Mesenchymal stem cell (in vitro differentiated cells and primary cell): ENCODE measurements at regions not wholly inside any gene's neighbourhood (a gene's known extent, or its start where the extent isn't known, plus 50 kb on each side); places are given as distances from the start of the nearest gene placed in this dataset.

Experiments
- DNase-seq: peaks from one replicate; pipeline ENCODE4 v3.0.0-alpha.2; 2013
- H2AFZ ChIP-seq: one replicate; pipeline ENCODE4 v1.6.1; 2013; ENCODE audit warnings: low read depth, mild to moderate bottlenecking, control low read depth, inconsistent platforms, low read length, moderate library complexity
- H2AK5ac ChIP-seq: 2 replicates; pipeline ENCODE4 v1.6.1; 2013; ENCODE audit warnings: low read length, moderate library complexity, mild to moderate bottlenecking, inconsistent platforms; ENCODE audit not compliant: severe bottlenecking
- H2BK120ac ChIP-seq: one replicate; pipeline ENCODE4 v1.6.1; 2013; ENCODE audit warnings: low read depth, mild to moderate bottlenecking, inconsistent platforms, low read length, moderate library complexity
- H2BK12ac ChIP-seq, 2 experiments: one replicate each; pipeline ENCODE4 v1.6.1; 2013; ENCODE audit warnings: inconsistent platforms in 2 of 2, low read length in 2 of 2, mild to moderate bottlenecking in 2 of 2, moderate library complexity in 2 of 2, control low read depth in 1 of 2
- H2BK15ac ChIP-seq: one replicate; pipeline ENCODE4 v1.6.1; 2013; ENCODE audit warnings: mild to moderate bottlenecking, low read depth, inconsistent platforms; ENCODE audit not compliant: poor library complexity, severe bottlenecking
- H2BK5ac ChIP-seq: 2 replicates; pipeline ENCODE4 v1.6.1; 2013; ENCODE audit warnings: low read depth, mild to moderate bottlenecking, low read length, control low read depth, inconsistent platforms; ENCODE audit not compliant: poor library complexity, severe bottlenecking
- H3K14ac ChIP-seq, 2 experiments: one replicate each; pipeline ENCODE4 v1.6.1; 2013; ENCODE audit warnings: inconsistent platforms in 2 of 2, low read length in 2 of 2, control low read depth in 1 of 2, mild to moderate bottlenecking in 1 of 2, moderate library complexity in 1 of 2
- H3K18ac ChIP-seq, 2 experiments: one replicate each; pipeline ENCODE4 v1.6.1; 2013; ENCODE audit warnings: inconsistent platforms in 2 of 2, low read length in 2 of 2, control low read depth in 1 of 2, low read depth in 1 of 2, mild to moderate bottlenecking in 1 of 2
- H3K23ac ChIP-seq, 2 experiments: one replicate each; pipeline ENCODE4 v1.6.1; 2013; ENCODE audit warnings: inconsistent platforms in 2 of 2, low read length in 2 of 2, mild to moderate bottlenecking in 2 of 2, moderate library complexity in 2 of 2, control low read depth in 1 of 2
- H3K27ac ChIP-seq: 2 replicates; pipeline ENCODE4 v1.5.1; 2013; ENCODE audit warnings: mild to moderate bottlenecking, moderate library complexity, low read length, control low read depth, inconsistent platforms; ENCODE audit not compliant: poor library complexity, severe bottlenecking
- H3K27me3 ChIP-seq, 2 experiments: 2 replicates each; pipeline versions ENCODE4 v1.6.1 to v1.7.0; 2013; ENCODE audit warnings: low read length in 2 of 2, mild to moderate bottlenecking in 2 of 2, moderate library complexity in 2 of 2, control low read depth in 1 of 2, inconsistent platforms in 1 of 2; ENCODE audit not compliant: control insufficient read depth in 1 of 2, insufficient read depth in 1 of 2
- H3K36me3 ChIP-seq, 2 experiments: 2 replicates each; pipeline versions ENCODE4 v1.6.1 to v1.7.0; 2013; ENCODE audit warnings: low read length in 2 of 2, control low read depth in 1 of 2, inconsistent platforms in 1 of 2, low read depth in 1 of 2, mild to moderate bottlenecking in 1 of 2; ENCODE audit not compliant: insufficient read depth in 2 of 2, control insufficient read depth in 1 of 2
- H3K4ac ChIP-seq, 2 experiments: one replicate each; pipeline ENCODE4 v1.6.1; 2013; ENCODE audit warnings: inconsistent platforms in 2 of 2, low read length in 2 of 2, mild to moderate bottlenecking in 2 of 2, moderate library complexity in 2 of 2, control low read depth in 1 of 2, low read depth in 1 of 2
- H3K4me1 ChIP-seq: 2 replicates; pipeline ENCODE4 v1.6.1; 2013; ENCODE audit warnings: low read depth, low read length, control low read depth; ENCODE audit not compliant: control insufficient read depth, insufficient read depth
- H3K4me2 ChIP-seq: 2 replicates; pipeline ENCODE4 v1.6.1; 2013; ENCODE audit warnings: low read length, mild to moderate bottlenecking, inconsistent platforms; ENCODE audit not compliant: poor library complexity, severe bottlenecking
- H3K4me3 ChIP-seq, 2 experiments: 2 replicates each; pipeline versions ENCODE4 v1.5.1 to v1.7.0; 2013; ENCODE audit warnings: low read length in 2 of 2, mild to moderate bottlenecking in 2 of 2, control low read depth in 1 of 2, low read depth in 1 of 2; ENCODE audit not compliant: insufficient read depth in 1 of 2
- H3K79me1 ChIP-seq: replicated peaks from 2 replicates; pipeline ENCODE4 v1.6.1; 2013; ENCODE audit warnings: mild to moderate bottlenecking, control low read depth, low read length, inconsistent platforms; ENCODE audit not compliant: poor library complexity, severe bottlenecking
- H3K9ac ChIP-seq: 2 replicates; pipeline ENCODE4 v1.7.0; 2013; ENCODE audit warnings: mild to moderate bottlenecking, low read length, moderate library complexity
- H3K9me3 ChIP-seq: 2 replicates; pipeline ENCODE4 v1.7.0; 2013; ENCODE audit warnings: mild to moderate bottlenecking, low read length; ENCODE audit not compliant: control insufficient read depth
- H4K8ac ChIP-seq: one replicate; pipeline ENCODE4 v1.6.1; 2013; ENCODE audit warnings: inconsistent platforms, mild to moderate bottlenecking, low read length, moderate library complexity
- H4K91ac ChIP-seq: one replicate; pipeline ENCODE4 v1.6.1; 2013; ENCODE audit warnings: mild to moderate bottlenecking, low read length, inconsistent platforms
- WGBS: methylation state at CpG from one replicate; pipeline ENCODE4 v1.1.7; 2013; ENCODE audit warnings: mixed read lengths; 5-methylcytosine and 5-hydroxymethylcytosine counted together

- H2BK5ac ChIP-seq: no peak overlapping the region
- H3K4me2 ChIP-seq: no peak overlapping the region
- no peak overlapping the region for H2AK5ac ChIP-seq
- H2BK12ac ChIP-seq: no peak overlapping the region
- WGBS: 75% methylated on average over 6 of the region's 7 CpGs
- no peak overlapping the region for H3K18ac ChIP-seq
- no peak overlapping the region for H3K27ac ChIP-seq
- no peak overlapping the region for H3K9ac ChIP-seq
- no peak overlapping the region for H4K8ac ChIP-seq
- H3K79me1 ChIP-seq: no peaks in the 10 kb centered on the region
- H3K4me1 ChIP-seq: no peaks in the 10 kb centered on the region
- H2AFZ ChIP-seq: no peak overlapping the region
- H3K23ac ChIP-seq: no peak overlapping the region
- no peak overlapping the region for H2BK120ac ChIP-seq
- H3K36me3 ChIP-seq: no peaks in the 10 kb centered on the region
- no peak overlapping the region for H4K91ac ChIP-seq
- H3K27me3 ChIP-seq: peaks cover 0 to 2% of the 10 kb centered on the region in 2 experiments
- H3K14ac ChIP-seq: no peak overlapping the region
- DNase-seq: no peak
- H3K9me3 ChIP-seq: no peaks in the 10 kb centered on the region
- no peak overlapping the region for H3K4ac ChIP-seq
- H2BK15ac ChIP-seq: no peak overlapping the region
- H3K4me3 ChIP-seq: no peak overlapping the region
Measured at GRCh38 chr11:134923441-134923840, 511.4 kb upstream of the B3GAT1 start.

- Histone ChIP-seq H3K14ac (no peak overlapping the region), H2BK12ac (no peak overlapping the region), H2AFZ (no peak overlapping the region), H3K23ac (no peak overlapping the region), H3K4ac (no peak overlapping the region), H3K36me3 (no peaks in the 10 kb centered on the region), H3K9ac (no peak overlapping the region), H3K4me2 (no peak overlapping the region), H4K91ac (no peak overlapping the region), H3K4me1 (no peaks in the 10 kb centered on the region), H3K9me3 (no peaks in the 10 kb centered on the region), H3K18ac (no peak overlapping the region), H2AK5ac (no peak overlapping the region), H3K4me3 (no peak overlapping the region), H3K79me1 (no peaks in the 10 kb centered on the region), H3K27me3 (peaks cover 0 to 2% of the 10 kb centered on the region in 2 experiments), H4K8ac (no peak overlapping the region), H2BK120ac (no peak overlapping the region), H3K27ac (no peak overlapping the region), H2BK15ac (no peak overlapping the region), H2BK5ac (no peak overlapping the region)
- WGBS: 63% methylated on average over 1 of the region's 3 CpGs
- DNase-seq: no peak
Measured at GRCh38 chr11:134921938-134922337, 509.9 kb upstream of the B3GAT1 start.

- H2AK5ac ChIP-seq: no peak overlapping the region
- no peaks in the 10 kb centered on the region for H3K4me1 ChIP-seq
- peaks cover 0 to 7% of the 10 kb centered on the region in 2 experiments for H3K27me3 ChIP-seq
- H3K79me1 ChIP-seq: no peaks in the 10 kb centered on the region
- H3K23ac ChIP-seq: no peak overlapping the region
- no peak overlapping the region for H4K8ac ChIP-seq
- no peak overlapping the region for H2AFZ ChIP-seq
- H3K14ac ChIP-seq: no peak overlapping the region
- H3K4me2 ChIP-seq: no peak overlapping the region
- H3K4me3 ChIP-seq: no peak overlapping the region
- no peak overlapping the region for H2BK5ac ChIP-seq
- H3K9me3 ChIP-seq: no peaks in the 10 kb centered on the region
- no peak overlapping the region for H3K9ac ChIP-seq
- WGBS: 71% methylated on average over 6 of the region's 8 CpGs
- no peak overlapping the region for H3K27ac ChIP-seq
- H3K4ac ChIP-seq: no peak overlapping the region
- H4K91ac ChIP-seq: no peak overlapping the region
- no peak overlapping the region for H2BK12ac ChIP-seq
- H2BK15ac ChIP-seq: no peak overlapping the region
- H3K36me3 ChIP-seq: no peaks in the 10 kb centered on the region
- no peak overlapping the region for H2BK120ac ChIP-seq
- no peak for DNase-seq
- no peak overlapping the region for H3K18ac ChIP-seq
Measured at GRCh38 chr11:134920851-134921608, 509.0 kb upstream of the B3GAT1 start.

- peaks cover 0 to 24% of the 10 kb centered on the region in 2 experiments for H3K27me3 ChIP-seq
- no peaks in the 10 kb centered on the region for H3K9me3 ChIP-seq
- H3K36me3 ChIP-seq: no peaks in the 10 kb centered on the region
- no peak overlapping the region for H2BK15ac ChIP-seq
- H2BK5ac ChIP-seq: no peak overlapping the region
- H4K91ac ChIP-seq: no peak overlapping the region
- no peaks in the 10 kb centered on the region for H3K79me1 ChIP-seq
- no peak overlapping the region for H3K14ac ChIP-seq
- H3K4me1 ChIP-seq: peaks cover 3% of the 10 kb centered on the region
- 75% methylated on average over 8 of the region's 9 CpGs for WGBS
- H3K9ac ChIP-seq: no peak overlapping the region
- H4K8ac ChIP-seq: no peak overlapping the region
- H3K18ac ChIP-seq: no peak overlapping the region
- no peak overlapping the region for H3K23ac ChIP-seq
- H3K4me3 ChIP-seq: no peak overlapping the region
- no peak overlapping the region for H2BK120ac ChIP-seq
- H3K4me2 ChIP-seq: no peak overlapping the region
- H3K27ac ChIP-seq: no peak overlapping the region
- no peak overlapping the region for H3K4ac ChIP-seq
- no peak for DNase-seq
- H2AFZ ChIP-seq: no peak overlapping the region
- H2AK5ac ChIP-seq: no peak overlapping the region
- no peak overlapping the region for H2BK12ac ChIP-seq
Measured at GRCh38 chr11:134916421-134917213, 504.6 kb upstream of the B3GAT1 start.
